ENCODE measurements at regions not wholly inside any gene's neighbourhood (a gene's known extent, or its start where the extent isn't known, plus 50 kb on each side); places are given as distances from the start of the nearest gene placed in this dataset.

- Histone ChIP-seq H3K9me3 (replicated peaks; ENCODE audit: insufficient read depth, low read length) (no peaks in the 10 kb centered on the region), H3K27me3 (replicated peaks; ENCODE audit: insufficient read depth, low read length) (no peaks in the 10 kb centered on the region), H2AFZ (ENCODE audit: low read length) (no peak overlapping the region), H3K4me3 (ENCODE audit: low read length) (no peak overlapping the region), H3K4me1 (ENCODE audit: low read length) (no peaks in the 10 kb centered on the region), H3K27ac (ENCODE audit: low read length) (no peak overlapping the region), H3K79me2 (ENCODE audit: low read length) (no peaks in the 10 kb centered on the region), H3K9me2 (replicated peaks; ENCODE audit: insufficient read depth, low read length) (no peaks in the 10 kb centered on the region), H3K4me2 (ENCODE audit: low read depth, low read length) (no peak overlapping the region), H3K36me3 (replicated peaks; ENCODE audit: insufficient read depth, low read length) (no peaks in the 10 kb centered on the region), H3F3A (ENCODE audit: insufficient read depth, low read length) (no peaks in the 10 kb centered on the region), H3K9ac (ENCODE audit: low read length) (no peak overlapping the region), H4K20me1 (ENCODE audit: insufficient read depth, low read length) (no peaks in the 10 kb centered on the region)
- TF ChIP-seq EZH2 (optimal IDR thresholded peaks at IDR 0.05; ENCODE audit: low read depth, low read length) (no peak), CTCF (IDR thresholded peaks at IDR 0.05; ENCODE audit: low read length) (no peak), EZH2phosphoT487 (IDR thresholded peaks at IDR 0.05; ENCODE audit: low read length) (no peak)
- DNase-seq, result no peak
Measured at GRCh38 chrX:106278951-106279350, 110.8 kb downstream of the PWWP3B start.

GRCh38 chrX:106281383-106281782 is 113.3 kb downstream of the PWWP3B start:
- Histone ChIP-seq H3K9me2 (replicated peaks; ENCODE audit: insufficient read depth, low read length) (no peaks in the 10 kb centered on the region), H3K4me3 (ENCODE audit: low read length) (no peak overlapping the region), H3K4me2 (ENCODE audit: low read depth, low read length) (no peak overlapping the region), H3F3A (ENCODE audit: insufficient read depth, low read length) (no peaks in the 10 kb centered on the region), H3K27ac (ENCODE audit: low read length) (no peak overlapping the region), H3K9ac (ENCODE audit: low read length) (no peak overlapping the region), H3K36me3 (replicated peaks; ENCODE audit: insufficient read depth, low read length) (no peaks in the 10 kb centered on the region), H3K27me3 (replicated peaks; ENCODE audit: insufficient read depth, low read length) (no peaks in the 10 kb centered on the region), H4K20me1 (ENCODE audit: insufficient read depth, low read length) (no peaks in the 10 kb centered on the region), H3K4me1 (ENCODE audit: low read length) (no peaks in the 10 kb centered on the region), H3K9me3 (replicated peaks; ENCODE audit: insufficient read depth, low read length) (no peaks in the 10 kb centered on the region), H2AFZ (ENCODE audit: low read length) (no peak overlapping the region), H3K79me2 (ENCODE audit: low read length) (no peaks in the 10 kb centered on the region)
- DNase-seq, result no peak
- TF ChIP-seq CTCF (IDR thresholded peaks at IDR 0.05; ENCODE audit: low read length), result no peak
- TF ChIP-seq EZH2phosphoT487 (IDR thresholded peaks at IDR 0.05; ENCODE audit: low read length), result no peak
- TF ChIP-seq EZH2 (optimal IDR thresholded peaks at IDR 0.05; ENCODE audit: low read depth, low read length), result no peak

GRCh38 chrX:106283841-106284240 is 115.7 kb downstream of the PWWP3B start:
- Histone ChIP-seq H3K9me2 (replicated peaks; ENCODE audit: insufficient read depth, low read length) (no peaks in the 10 kb centered on the region), H2AFZ (ENCODE audit: low read length) (no peak overlapping the region), H3F3A (ENCODE audit: insufficient read depth, low read length) (no peaks in the 10 kb centered on the region), H3K4me1 (ENCODE audit: low read length) (no peaks in the 10 kb centered on the region), H3K79me2 (ENCODE audit: low read length) (no peaks in the 10 kb centered on the region), H3K9ac (ENCODE audit: low read length) (no peak overlapping the region), H3K36me3 (replicated peaks; ENCODE audit: insufficient read depth, low read length) (no peaks in the 10 kb centered on the region), H3K4me2 (ENCODE audit: low read depth, low read length) (no peak overlapping the region), H3K27me3 (replicated peaks; ENCODE audit: insufficient read depth, low read length) (no peaks in the 10 kb centered on the region), H3K4me3 (ENCODE audit: low read length) (no peak overlapping the region), H4K20me1 (ENCODE audit: insufficient read depth, low read length) (no peaks in the 10 kb centered on the region), H3K9me3 (replicated peaks; ENCODE audit: insufficient read depth, low read length) (no peaks in the 10 kb centered on the region), H3K27ac (ENCODE audit: low read length) (no peak overlapping the region)
- DNase-seq, result no peak
- TF ChIP-seq EZH2phosphoT487 (IDR thresholded peaks at IDR 0.05; ENCODE audit: low read length) (no peak), CTCF (IDR thresholded peaks at IDR 0.05; ENCODE audit: low read length) (no peak), EZH2 (optimal IDR thresholded peaks at IDR 0.05; ENCODE audit: low read depth, low read length) (no peak)

Data from MM.1S (cell line).